ENCODE measurements at regions not wholly inside any gene's neighbourhood (a gene's known extent, or its start where the extent isn't known, plus 50 kb on each side); places are given as distances from the start of the nearest gene placed in this dataset.

- DNase-seq (ENCODE audit: low read depth): no peak
Observed at GRCh38 chr16:17804857-17805256, 334.1 kb upstream of the XYLT1 start.

GRCh38 chr16:17803625-17804410 lies 333.1 kb upstream of the XYLT1 start:
- DNase-seq (ENCODE audit: low read depth): peak; percentile 85

GRCh38 chr16:17802571-17802970 lies 331.8 kb upstream of the XYLT1 start:
- DNase-seq (ENCODE audit: low read depth): peak; percentile 19

- peak; percentile 48 for DNase-seq (ENCODE audit: low read depth)
Observed at GRCh38 chr16:17801068-17801467, 330.3 kb upstream of the XYLT1 start.

- no peak for DNase-seq (ENCODE audit: low read depth)
Observed at GRCh38 chr16:17798716-17799115, 328.0 kb upstream of the XYLT1 start.

GRCh38 chr16:17793354-17793753 lies 322.6 kb upstream of the XYLT1 start:
- DNase-seq (ENCODE audit: low read depth): no peak

- peak; percentile 58 for DNase-seq (ENCODE audit: low read depth)
Observed at GRCh38 chr16:17784073-17784472, 313.3 kb upstream of the XYLT1 start.

GRCh38 chr16:17780181-17780580 lies 309.4 kb upstream of the XYLT1 start:
- DNase-seq (ENCODE audit: low read depth): no peak

- DNase-seq (ENCODE audit: low read depth): peak; percentile 75
Observed at GRCh38 chr16:17777408-17777863, 306.7 kb upstream of the XYLT1 start.

- peak; percentile 37 for DNase-seq (ENCODE audit: low read depth)
Observed at GRCh38 chr16:17776888-17777287, 306.1 kb upstream of the XYLT1 start.

GRCh38 chr16:17776465-17776864 lies 305.7 kb upstream of the XYLT1 start:
- DNase-seq (ENCODE audit: low read depth): no peak

- DNase-seq (ENCODE audit: low read depth): peak; percentile 3
Observed at GRCh38 chr16:17775061-17775460, 304.3 kb upstream of the XYLT1 start.

- peak; percentile 49 for DNase-seq (ENCODE audit: low read depth)
Observed at GRCh38 chr16:17773698-17774101, 302.9 kb upstream of the XYLT1 start.

GRCh38 chr16:17770104-17770503 lies 299.3 kb upstream of the XYLT1 start:
- no peak for DNase-seq (ENCODE audit: low read depth)

- no peak for DNase-seq (ENCODE audit: low read depth)
Observed at GRCh38 chr16:17769065-17769464, 298.3 kb upstream of the XYLT1 start.

- DNase-seq (ENCODE audit: low read depth): peak; percentile 60
Observed at GRCh38 chr16:17768257-17768656, 297.5 kb upstream of the XYLT1 start.

GRCh38 chr16:17766012-17766411 lies 295.3 kb upstream of the XYLT1 start:
- no peak for DNase-seq (ENCODE audit: low read depth)

- DNase-seq (ENCODE audit: low read depth): no peak
Observed at GRCh38 chr16:17759451-17760390, 289.0 kb upstream of the XYLT1 start.

- DNase-seq (ENCODE audit: low read depth): no peak
Observed at GRCh38 chr16:17757808-17758207, 287.0 kb upstream of the XYLT1 start.

- DNase-seq (ENCODE audit: low read depth): no peak
Observed at GRCh38 chr16:17755158-17755557, 284.4 kb upstream of the XYLT1 start.

- DNase-seq (ENCODE audit: low read depth): no peak
Observed at GRCh38 chr16:17753434-17753833, 282.7 kb upstream of the XYLT1 start.

- no peak for DNase-seq (ENCODE audit: low read depth)
Observed at GRCh38 chr16:17749706-17750105, 278.9 kb upstream of the XYLT1 start.
